Stimulated activated CD4-positive, alpha-beta T cell treated with anti-CD3 and anti-CD28 coated beads, Interleukin-2, amount 100 ng/mL, for 48 hours (primary cell): ENCODE measurements at regions not wholly inside any gene's neighbourhood (a gene's known extent, or its start where the extent isn't known, plus 50 kb on each side); places are given as distances from the start of the nearest gene placed in this dataset.

ENCODE experiments used
- DNase-seq, 2 donors: peaks; one replicate each; pipeline ENCODE4 v3.0.0-alpha.2; 2020

GRCh38 chr3:43995547-43996378 lies 245.9 kb upstream of the TOPAZ1 start:
- DNase-seq, result no peak

- no peak for DNase-seq
These were observed 245.0 kb upstream of the TOPAZ1 start for GRCh38 chr3:43996379-43997301.

GRCh38 chr3:43997316-43997715 lies 244.4 kb upstream of the TOPAZ1 start:
- no peak for DNase-seq

- no peak for DNase-seq
These were observed 243.8 kb upstream of the TOPAZ1 start for GRCh38 chr3:43997788-43998369.

GRCh38 chr3:43998370-43998835 lies 243.3 kb upstream of the TOPAZ1 start:
- no peak for DNase-seq

- no peak for DNase-seq
These were observed 242.6 kb upstream of the TOPAZ1 start for GRCh38 chr3:43998836-43999727.

GRCh38 chr3:43999728-44000319 lies 241.9 kb upstream of the TOPAZ1 start:
- no peak for DNase-seq

GRCh38 chr3:44000586-44000985 lies 241.1 kb upstream of the TOPAZ1 start:
- DNase-seq, result no peak

- no peak for DNase-seq
These were observed 240.6 kb upstream of the TOPAZ1 start for GRCh38 chr3:44001072-44001471.

GRCh38 chr3:44003801-44004200 lies 237.9 kb upstream of the TOPAZ1 start:
- DNase-seq, result no peak

- DNase-seq, result no peak
These were observed 230.0 kb upstream of the TOPAZ1 start for GRCh38 chr3:44011680-44012079.

- DNase-seq, result no peak
These were observed 229.4 kb upstream of the TOPAZ1 start for GRCh38 chr3:44012160-44012899.

GRCh38 chr3:44013967-44014366 lies 227.7 kb upstream of the TOPAZ1 start:
- no peak for DNase-seq

- DNase-seq, result no peak
These were observed 226.5 kb upstream of the TOPAZ1 start for GRCh38 chr3:44015170-44015569.

- no peak for DNase-seq
These were observed 224.9 kb upstream of the TOPAZ1 start for GRCh38 chr3:44016818-44017217.

- DNase-seq, result no peak
These were observed 222.8 kb upstream of the TOPAZ1 start for GRCh38 chr3:44018926-44019325.

GRCh38 chr3:44019736-44020135 lies 221.9 kb upstream of the TOPAZ1 start:
- DNase-seq, result no peak

- no peak for DNase-seq
These were observed 221.5 kb upstream of the TOPAZ1 start for GRCh38 chr3:44020143-44020542.

GRCh38 chr3:44021651-44022594 lies 219.8 kb upstream of the TOPAZ1 start:
- no peak for DNase-seq
